Activated CD4-positive, alpha-beta memory T cell treated with anti-CD3 and anti-CD28 coated beads, Interleukin-2, amount 10 ng/mL, durations not matched to agents 7 days and 5 days (primary cell): ENCODE measurements at regions not wholly inside any gene's neighbourhood (a gene's known extent, or its start where the extent isn't known, plus 50 kb on each side); places are given as distances from the start of the nearest gene placed in this dataset.
"Not testable (repeated sequence)": the region's sequence is repeated elsewhere in the genome, so short reads cannot be mapped to it uniquely, and the experiment has no call there.

Experiments used
- CTCF ChIA-PET: fragments of 350-600 bp; sonication (Branson Sonifier 250); formaldehyde crosslinking; loops from one replicate; lab custom pipeline; 2021; ENCODE audit warnings: antibody characterized with exemption, inconsistent platforms; lab: Charles Lee
- POLR2A ChIA-PET: fragments of 350-600 bp; sonication (Branson Sonifier 250); formaldehyde crosslinking; loops from one replicate; lab custom pipeline; 2021; ENCODE audit warnings: antibody characterized with exemption; lab: Charles Lee
- DNase-seq: peaks from one replicate; pipeline ENCODE4 v3.0.0-alpha.2; 2020
- H3K27ac Mint-ChIP-seq: one replicate; pipeline ENCODE4 v1.8.0; 2021; ENCODE audit warnings: mild to moderate bottlenecking, mixed read lengths
- H3K27me3 Mint-ChIP-seq: one replicate; pipeline ENCODE4 v1.8.0; 2021; ENCODE audit warnings: mixed read lengths
- H3K36me3 Mint-ChIP-seq: one replicate; pipeline ENCODE4 v1.8.0; 2021; ENCODE audit warnings: low read depth, mixed read lengths
- H3K4me1 Mint-ChIP-seq: one replicate; pipeline ENCODE4 v1.8.0; 2021; ENCODE audit warnings: mixed read lengths
- H3K4me3 Mint-ChIP-seq: one replicate; pipeline ENCODE4 v1.8.0; 2021; ENCODE audit warnings: mild to moderate bottlenecking, mixed read lengths
- H3K9me3 Mint-ChIP-seq: one replicate; pipeline ENCODE4 v1.8.0; 2021; ENCODE audit warnings: mixed read lengths

- CTCF ChIA-PET: interaction anchor here (0.8 kb wide), 1 partner anchor 10 kb away, joined by 3 read pairs; no protein-coding TSS in a partner anchor
Measured at GRCh38 chr1:185555743-185556142, 178.4 kb upstream of the HMCN1 start.

GRCh38 chr1:185551008-185551407 lies 183.2 kb upstream of the HMCN1 start:
- Mint-ChIP-seq H3K27ac (no peak overlapping the region), H3K36me3 (peaks cover 6% of the 10 kb centered on the region), H3K9me3 (peaks cover 11% of the 10 kb centered on the region), H3K4me1 (no peaks in the 10 kb centered on the region), H3K4me3 (no peak overlapping the region), H3K27me3 (no peaks in the 10 kb centered on the region)
- DNase-seq: no peak
- CTCF ChIA-PET: no interaction called here
- POLR2A ChIA-PET: no interaction called here

More at GRCh38 chr1:185555743-185556142, 178.4 kb upstream of the HMCN1 start:
- no peak for DNase-seq
- Mint-ChIP-seq H3K27me3 (no peaks in the 10 kb centered on the region), H3K27ac (no peak overlapping the region), H3K36me3 (peaks cover 3% of the 10 kb centered on the region), H3K9me3 (peaks cover 6% of the 10 kb centered on the region), H3K4me1 (peaks cover 22% of the 10 kb centered on the region), H3K4me3 (no peak overlapping the region)
- POLR2A ChIA-PET: interaction anchor here (2.8 kb wide), 1 partner anchor 238 kb away, joined by 11 read pairs; the partner anchor contains the start of gene IVNS1ABP

GRCh38 chr1:185549906-185550305 lies 184.3 kb upstream of the HMCN1 start:
- Mint-ChIP-seq H3K36me3 (peaks cover 6% of the 10 kb centered on the region), H3K27ac (no peak overlapping the region), H3K4me3 (no peak overlapping the region), H3K4me1 (no peaks in the 10 kb centered on the region), H3K27me3 (no peaks in the 10 kb centered on the region), H3K9me3 (peaks cover 11% of the 10 kb centered on the region)
- no peak for DNase-seq
- POLR2A ChIA-PET: no interaction called here
- CTCF ChIA-PET: no interaction called here

- DNase-seq: no peak
- Mint-ChIP-seq H3K27me3 (no peaks in the 10 kb centered on the region), H3K4me3 (no peak overlapping the region), H3K36me3 (peaks cover 3% of the 10 kb centered on the region), H3K9me3 (peaks cover 6% of the 10 kb centered on the region), H3K4me1 (no peaks in the 10 kb centered on the region), H3K27ac (no peak overlapping the region)
- ChIA-PET CTCF (interaction anchor here (1.2 kb wide), 2 partner anchors 12 to 959 kb away, joined by 3 read pairs; no protein-coding TSS in a partner anchor), POLR2A (interaction anchor here (1.5 kb wide), 1 partner anchor 26 kb away, joined by 3 read pairs; no protein-coding TSS in a partner anchor)
Measured at GRCh38 chr1:185546029-185546428, 188.2 kb upstream of the HMCN1 start.

GRCh38 chr1:185541871-185542301 lies 192.3 kb upstream of the HMCN1 start:
- ChIA-PET POLR2A (no interaction called here), CTCF (interaction anchor here (1.3 kb wide), 1 partner anchor 18 kb away, joined by 3 read pairs; no protein-coding TSS in a partner anchor)
- H3K36me3 Mint-ChIP-seq: peaks cover under 1% of the 10 kb centered on the region
- peaks cover 8% of the 10 kb centered on the region for H3K4me1 Mint-ChIP-seq
- peaks cover 12% of the 10 kb centered on the region for H3K9me3 Mint-ChIP-seq
- no peak for DNase-seq
- no peak overlapping the region for H3K27ac Mint-ChIP-seq
- H3K27me3 Mint-ChIP-seq: no peaks in the 10 kb centered on the region
- no peak overlapping the region for H3K4me3 Mint-ChIP-seq

GRCh38 chr1:185540295-185540694 lies 193.9 kb upstream of the HMCN1 start:
- ChIA-PET POLR2A (no interaction called here), CTCF (no interaction called here)
- Mint-ChIP-seq H3K27ac (no peak overlapping the region), H3K4me1 (peaks cover 8% of the 10 kb centered on the region), H3K9me3 (peaks cover 12% of the 10 kb centered on the region), H3K36me3 (no peaks in the 10 kb centered on the region), H3K27me3 (no peaks in the 10 kb centered on the region), H3K4me3 (no peak overlapping the region)
- DNase-seq: no peak

- Mint-ChIP-seq H3K27ac (no peak overlapping the region), H3K4me3 (no peak overlapping the region), H3K9me3 (peaks cover 12% of the 10 kb centered on the region), H3K36me3 (no peaks in the 10 kb centered on the region), H3K4me1 (peaks cover 8% of the 10 kb centered on the region), H3K27me3 (no peaks in the 10 kb centered on the region)
- DNase-seq: no peak
- ChIA-PET CTCF (no interaction called here), POLR2A (interaction anchor here (1.0 kb wide), 1 partner anchor 28 kb away, joined by 3 read pairs; no protein-coding TSS in a partner anchor)
Measured at GRCh38 chr1:185539277-185539943, 194.8 kb upstream of the HMCN1 start.

- DNase-seq, H3K27ac Mint-ChIP-seq, H3K4me3 Mint-ChIP-seq, H3K36me3 Mint-ChIP-seq, H3K4me1 Mint-ChIP-seq, CTCF ChIA-PET, H3K27me3 Mint-ChIP-seq: not testable (repeated sequence)
- H3K9me3 Mint-ChIP-seq: peaks cover 12% of the 10 kb centered on the region
- POLR2A ChIA-PET: interaction anchor here (1.0 kb wide), 1 partner anchor 29 kb away, joined by 3 read pairs; no protein-coding TSS in a partner anchor
Measured at GRCh38 chr1:185538309-185538898, 195.8 kb upstream of the HMCN1 start.

- Mint-ChIP-seq H3K27me3 (no peaks in the 10 kb centered on the region), H3K4me1 (peaks cover 8% of the 10 kb centered on the region), H3K36me3 (no peaks in the 10 kb centered on the region), H3K9me3 (peaks cover 12% of the 10 kb centered on the region), H3K4me3 (no peak overlapping the region), H3K27ac (no peak overlapping the region)
- ChIA-PET CTCF (no interaction called here), POLR2A (no interaction called here)
- no peak for DNase-seq
Measured at GRCh38 chr1:185537596-185537995, 196.6 kb upstream of the HMCN1 start.

GRCh38 chr1:185536165-185536920 lies 197.8 kb upstream of the HMCN1 start:
- H3K4me3 Mint-ChIP-seq: no peak overlapping the region
- ChIA-PET POLR2A (no interaction called here), CTCF (no interaction called here)

GRCh38 chr1:185535621-185536020 lies 198.6 kb upstream of the HMCN1 start:
- H3K9me3 Mint-ChIP-seq: peaks cover 12% of the 10 kb centered on the region
- no peak for DNase-seq
- H3K4me1 Mint-ChIP-seq: peaks cover 8% of the 10 kb centered on the region
- H3K36me3 Mint-ChIP-seq: no peaks in the 10 kb centered on the region
- ChIA-PET CTCF (no interaction called here), POLR2A (no interaction called here)
- H3K4me3 Mint-ChIP-seq: no peak overlapping the region
- no peaks in the 10 kb centered on the region for H3K27me3 Mint-ChIP-seq
- no peak overlapping the region for H3K27ac Mint-ChIP-seq

More at GRCh38 chr1:185536165-185536920, 197.8 kb upstream of the HMCN1 start:
- Mint-ChIP-seq H3K36me3 (no peaks in the 10 kb centered on the region), H3K4me1 (peaks cover 8% of the 10 kb centered on the region), H3K27me3 (no peaks in the 10 kb centered on the region), H3K9me3 (peaks cover 12% of the 10 kb centered on the region), H3K27ac (no peak overlapping the region)
- DNase-seq: no peak

- peaks cover 9% of the 10 kb centered on the region for H3K9me3 Mint-ChIP-seq
- no peaks in the 10 kb centered on the region for H3K36me3 Mint-ChIP-seq
- ChIA-PET POLR2A (no interaction called here), CTCF (no interaction called here)
- H3K4me3 Mint-ChIP-seq: no peak overlapping the region
- no peaks in the 10 kb centered on the region for H3K27me3 Mint-ChIP-seq
- H3K27ac Mint-ChIP-seq: no peak overlapping the region
- H3K4me1 Mint-ChIP-seq: peaks cover 7% of the 10 kb centered on the region
- no peak for DNase-seq
Measured at GRCh38 chr1:185534801-185535200, 199.4 kb upstream of the HMCN1 start.

- no peak overlapping the region for H3K27ac Mint-ChIP-seq
- ChIA-PET CTCF (no interaction called here), POLR2A (interaction anchor here (1.3 kb wide), 1 partner anchor 195 kb away, joined by 3 read pairs; no protein-coding TSS in a partner anchor)
- no peak for DNase-seq
- H3K9me3 Mint-ChIP-seq: peaks cover 2% of the 10 kb centered on the region
- no peaks in the 10 kb centered on the region for H3K36me3 Mint-ChIP-seq
- no peak overlapping the region for H3K4me3 Mint-ChIP-seq
- no peaks in the 10 kb centered on the region for H3K4me1 Mint-ChIP-seq
- no peaks in the 10 kb centered on the region for H3K27me3 Mint-ChIP-seq
Measured at GRCh38 chr1:185533596-185533995, 200.6 kb upstream of the HMCN1 start.
